HCT116 (cell line): ENCODE measurements at regions not wholly inside any gene's neighbourhood (a gene's known extent, or its start where the extent isn't known, plus 50 kb on each side); places are given as distances from the start of the nearest gene placed in this dataset.

Experiments used
- ATAC-seq: fragments of 200-7000 bp; cut with Tn5 transposase; 2 replicates; pipeline ENCODE4 v1.9.1; 2020; ENCODE audit warnings: mild to moderate bottlenecking, moderate library complexity
- BruUV-seq: library from RNA; stranded (reverse); fragments of 400-500 nt; replicated peaks from 2 replicates; lab custom pipeline; 2021; lab: Mats Ljungman, UMichigan
- CTCF ChIA-PET: fragments of 300-600 bp; sonication (Branson Sonifier 250); formaldehyde crosslinking; loops from one replicate; lab custom pipeline; 2021; ENCODE audit warnings: antibody characterized with exemption; lab: Charles Lee
- POLR2A ChIA-PET: fragments of 300-600, 350-600 bp; sonication (Branson Sonifier 250); formaldehyde crosslinking; loops from one replicate; lab custom pipeline; 2021; ENCODE audit warnings: antibody characterized with exemption; lab: Charles Lee
- RAD21 ChIA-PET, 2 experiments: fragments of 300-600 bp; sonication (Branson Sonifier 250); formaldehyde crosslinking; loops; one replicate each; lab custom pipeline; 2023; ENCODE audit warnings: low total read pairs in 2 of 2; ENCODE audit not compliant: uncharacterized antibody in 2 of 2, unreplicated experiment in 2 of 2, low non-redundant PET in 1 of 2; lab: Charles Lee
- DNase-seq: peaks from one replicate; pipeline ENCODE4 v3.0.0-alpha.2; 2010; ENCODE audit warnings: low read depth, low spot score
- H2AFZ ChIP-seq: fragments of 200-600 bp; shearing (Covaris generic), sonication (generic); 2 replicates; pipeline ENCODE4 v1.6.1; 2017; ENCODE audit warnings: low read depth, mixed run types, mixed read lengths, antibody characterized with exemption, low read length; ENCODE audit not compliant: poor library complexity, severe bottlenecking
- H3K27ac ChIP-seq: 2 replicates; pipeline ENCODE4 v1.5.1; 2012; ENCODE audit warnings: low read depth, low read length
- H3K27me3 ChIP-seq: fragments of 200-600 bp; sonication (generic); 2 replicates; pipeline ENCODE4 v1.6.1; 2016; ENCODE audit warnings: mixed run types, low read length, mixed read lengths; ENCODE audit not compliant: insufficient read depth
- H3K36me3 ChIP-seq, 2 experiments: fragments of 200-500 bp in 1 of 2; fragments of 200-600 bp in 1 of 2; sonication (Bioruptor generic) in 1 of 2; sonication (generic) in 1 of 2; 2 replicates each; pipeline versions ENCODE4 v1.5.1 to v1.6.1; 2014 to 2016; ENCODE audit warnings: low read length in 2 of 2, inconsistent platforms in 1 of 2, mixed read lengths in 1 of 2, mixed run types in 1 of 2; ENCODE audit not compliant: insufficient read depth in 2 of 2, control insufficient read depth in 1 of 2
- H3K4me1 ChIP-seq, 2 experiments: fragments of 200-600 bp in 1 of 2; sonication (generic) in 1 of 2; 2 replicates each; pipeline versions ENCODE4 v1.5.1 to v1.6.1; 2012 to 2017; ENCODE audit warnings: low read length in 2 of 2, inconsistent platforms in 1 of 2, mild to moderate bottlenecking in 1 of 2, mixed read lengths in 1 of 2, mixed run types in 1 of 2, moderate library complexity in 1 of 2; ENCODE audit not compliant: insufficient read depth in 2 of 2, control insufficient read depth in 1 of 2
- H3K4me2 ChIP-seq: fragments of 200-600 bp; sonication (generic); 2 replicates; pipeline ENCODE4 v1.6.1; 2017; ENCODE audit warnings: mixed run types, low read length, mixed read lengths
- H3K4me3 ChIP-seq, 2 experiments: fragments of 200-600 bp in 1 of 2; sonication (generic) in 1 of 2; replicated peaks in 1 of 2; 2 replicates each; pipeline ENCODE4 v1.5.1; 2011 to 2016; ENCODE audit warnings: low read length in 2 of 2, control low read depth in 1 of 2, low read depth in 1 of 2, mild to moderate bottlenecking in 1 of 2, mixed read lengths in 1 of 2, mixed run types in 1 of 2
- H3K79me2 ChIP-seq: fragments of 200-600 bp; sonication (generic); 2 replicates; pipeline ENCODE4 v1.6.1; 2017; ENCODE audit warnings: mild to moderate bottlenecking, mixed run types, low read length, moderate library complexity, mixed read lengths; ENCODE audit not compliant: insufficient read depth
- H3K9ac ChIP-seq: fragments of 200-600 bp; sonication (generic); 2 replicates; pipeline ENCODE4 v1.6.1; 2016; ENCODE audit warnings: low read length, mixed read lengths
- H3K9me2 ChIP-seq: fragments of 200-600 bp; sonication (generic), shearing (Covaris generic); 2 replicates; pipeline ENCODE4 v1.6.1; 2017; ENCODE audit warnings: mixed run types, mild to moderate bottlenecking, moderate library complexity; ENCODE audit not compliant: insufficient read depth
- H3K9me3 ChIP-seq, 2 experiments: fragments of 200-500 bp in 1 of 2; fragments of 200-600 bp in 1 of 2; sonication (Bioruptor generic) in 1 of 2; sonication (generic) in 1 of 2; 2 replicates each; pipeline ENCODE4 v1.6.1; 2014 to 2017; ENCODE audit warnings: low read length in 2 of 2, mixed read lengths in 2 of 2, inconsistent platforms in 1 of 2, low read depth in 1 of 2, mild to moderate bottlenecking in 1 of 2, mixed run types in 1 of 2, moderate library complexity in 1 of 2; ENCODE audit not compliant: control insufficient read depth in 1 of 2, insufficient read depth in 1 of 2
- H4K20me1 ChIP-seq: fragments of 200-600 bp; sonication (generic), shearing (Covaris generic); 2 replicates; pipeline ENCODE4 v1.6.1; 2017; ENCODE audit warnings: mixed run types, mild to moderate bottlenecking, moderate library complexity; ENCODE audit not compliant: insufficient read depth
- CBX3 ChIP-seq: IDR thresholded peaks from 2 replicates; pipeline ENCODE4 v1.6.1; 2012; ENCODE audit warnings: low read depth
- CEBPB ChIP-seq: IDR thresholded peaks from 2 replicates; pipeline ENCODE4 v1.6.1; 2012; ENCODE audit warnings: low read depth
- EGR1 ChIP-seq: IDR thresholded peaks from 2 replicates; pipeline ENCODE4 v1.6.1; 2012; ENCODE audit warnings: low read depth
- EZH2 ChIP-seq: fragments of 200-600 bp; sonication (generic); IDR thresholded peaks from 2 replicates; pipeline ENCODE4 v1.6.1; 2017; ENCODE audit warnings: antibody characterized with exemption, mixed run types
- EZH2phosphoT487 ChIP-seq: fragments of 200-600 bp; IDR thresholded peaks from 2 replicates; pipeline ENCODE4 v1.6.1; 2018; ENCODE audit warnings: antibody characterized with exemption, borderline replicate concordance
- FOSL1 ChIP-seq: IDR thresholded peaks from 2 replicates; pipeline ENCODE4 v1.6.1; 2012; ENCODE audit warnings: low read depth
- JUND ChIP-seq: IDR thresholded peaks from 2 replicates; pipeline ENCODE4 v1.6.1; 2012
- POLR2A ChIP-seq: IDR thresholded peaks from 2 replicates; pipeline ENCODE4 v1.7.0; 2011; ENCODE audit warnings: borderline replicate concordance; ENCODE audit not compliant: insufficient read depth, insufficient read length; ENCODE audit errors: extremely low read depth
- POLR2AphosphoS5 ChIP-seq: IDR thresholded peaks from 2 replicates; pipeline ENCODE4 v1.6.1; 2011; ENCODE audit warnings: mild to moderate bottlenecking, low read depth, low read length, moderate library complexity
- RAD21 ChIP-seq: IDR thresholded peaks from 2 replicates; pipeline ENCODE4 v1.6.1; 2012; ENCODE audit warnings: low read depth, mild to moderate bottlenecking
- SIN3A ChIP-seq: IDR thresholded peaks from 2 replicates; pipeline ENCODE4 v1.6.1; 2012; ENCODE audit warnings: low read depth
- SP1 ChIP-seq: IDR thresholded peaks from 2 replicates; pipeline ENCODE4 v1.6.1; 2012; ENCODE audit warnings: low read depth
- SRF ChIP-seq: IDR thresholded peaks from 2 replicates; pipeline ENCODE4 v1.6.1; 2012; ENCODE audit warnings: low read depth
- TCF7L2 ChIP-seq: IDR thresholded peaks from 2 replicates; pipeline ENCODE4 v1.7.0; 2011; ENCODE audit warnings: borderline replicate concordance, inconsistent platforms; ENCODE audit not compliant: insufficient read depth, insufficient read length; ENCODE audit errors: extremely low read depth
- ZFX ChIP-seq: fragments of 450-650 bp; IDR thresholded peaks from 2 replicates; pipeline ENCODE4 v1.6.1; 2017
- ZNF274 ChIP-seq: fragments of 200-500 bp; sonication (Bioruptor generic); IDR thresholded peaks from 2 replicates; pipeline ENCODE4 v1.6.1; 2014; ENCODE audit warnings: mild to moderate bottlenecking, low read depth, low read length, inconsistent platforms
- intact Hi-C: fragments of 100-400 bp; cut with micrococcal nuclease; formaldehyde crosslinking; loops from 2 replicates; pipeline ENCODE4 v1.10.0; 2022
- TF ChIP-seq, protein P1 (sequence below): IDR thresholded peaks from 2 replicates; pipeline ENCODE4 v1.6.1; 2011; ENCODE audit warnings: mild to moderate bottlenecking, low read length, moderate library complexity; ENCODE audit not compliant: insufficient replicate concordance; ENCODE audit errors: extremely low read depth
- TF ChIP-seq, protein P2 (sequence below): IDR thresholded peaks from 2 replicates; pipeline ENCODE4 v1.6.1; 2012
- TF ChIP-seq, protein P3 (sequence below): IDR thresholded peaks from 2 replicates; pipeline ENCODE4 v1.6.1; 2012
- TF ChIP-seq, protein P4 (sequence below), 3 experiments: fragments of 200-600 bp in 1 of 3; sonication (generic) in 1 of 3; IDR thresholded peaks in 2 of 3; conservative IDR thresholded peaks in 1 of 3; 2 replicates each; pipeline ENCODE4 v1.5.1; 2012 to 2017; ENCODE audit warnings: low read depth in 2 of 3, low read length in 2 of 3, antibody characterized with exemption in 1 of 3, borderline replicate concordance in 1 of 3, control low read depth in 1 of 3, mild to moderate bottlenecking in 1 of 3, mixed read lengths in 1 of 3, mixed run types in 1 of 3, moderate library complexity in 1 of 3; ENCODE audit not compliant: insufficient read depth in 1 of 3

- Histone ChIP-seq H3K27me3 (peaks cover 18% of the 10 kb centered on the region; the same call in 1 of the 2 replicates), H3K4me2 (no peak overlapping the region), H3K36me3 (no peaks in the 10 kb centered on the region), H4K20me1 (no peaks in the 10 kb centered on the region), H3K79me2 (no peaks in the 10 kb centered on the region), H3K9me2 (no peaks in the 10 kb centered on the region), H3K4me1 (no peaks in the 10 kb centered on the region), H3K9me3 (no peaks in the 10 kb centered on the region), H3K9ac (no peak overlapping the region), H2AFZ (no peak overlapping the region), H3K4me3 (no peak overlapping the region), H3K27ac (no peak overlapping the region)
- RAD21 ChIA-PET: no interaction called here
- POLR2A ChIA-PET: no interaction called here
- no TSS peak for BruUV-seq
- CTCF ChIA-PET: no interaction called here
- ATAC-seq (no peak), DNase-seq (no peak)
- intact Hi-C loops: no loop called here
- TF ChIP-seq RAD21 (no peak), CEBPB (no peak), EZH2phosphoT487 (no peak), SP1 (no peak), POLR2A (no peak), EGR1 (no peak), ZNF274 (no peak), SRF (no peak), JUND (no peak), SIN3A (no peak), POLR2AphosphoS5 (no peak), EZH2 (no peak), TCF7L2 (no peak), ZFX (no peak), FOSL1 (no peak), CBX3 (no peak)
- TF ChIP-seq, protein P1, sequence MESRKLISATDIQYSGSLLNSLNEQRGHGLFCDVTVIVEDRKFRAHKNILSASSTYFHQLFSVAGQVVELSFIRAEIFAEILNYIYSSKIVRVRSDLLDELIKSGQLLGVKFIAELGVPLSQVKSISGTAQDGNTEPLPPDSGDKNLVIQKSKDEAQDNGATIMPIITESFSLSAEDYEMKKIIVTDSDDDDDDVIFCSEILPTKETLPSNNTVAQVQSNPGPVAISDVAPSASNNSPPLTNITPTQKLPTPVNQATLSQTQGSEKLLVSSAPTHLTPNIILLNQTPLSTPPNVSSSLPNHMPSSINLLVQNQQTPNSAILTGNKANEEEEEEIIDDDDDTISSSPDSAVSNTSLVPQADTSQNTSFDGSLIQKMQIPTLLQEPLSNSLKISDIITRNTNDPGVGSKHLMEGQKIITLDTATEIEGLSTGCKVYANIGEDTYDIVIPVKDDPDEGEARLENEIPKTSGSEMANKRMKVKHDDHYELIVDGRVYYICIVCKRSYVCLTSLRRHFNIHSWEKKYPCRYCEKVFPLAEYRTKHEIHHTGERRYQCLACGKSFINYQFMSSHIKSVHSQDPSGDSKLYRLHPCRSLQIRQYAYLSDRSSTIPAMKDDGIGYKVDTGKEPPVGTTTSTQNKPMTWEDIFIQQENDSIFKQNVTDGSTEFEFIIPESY: no peak
- TF ChIP-seq, protein P2, sequence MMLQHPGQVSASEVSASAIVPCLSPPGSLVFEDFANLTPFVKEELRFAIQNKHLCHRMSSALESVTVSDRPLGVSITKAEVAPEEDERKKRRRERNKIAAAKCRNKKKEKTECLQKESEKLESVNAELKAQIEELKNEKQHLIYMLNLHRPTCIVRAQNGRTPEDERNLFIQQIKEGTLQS: no peak
- TF ChIP-seq, protein P3, sequence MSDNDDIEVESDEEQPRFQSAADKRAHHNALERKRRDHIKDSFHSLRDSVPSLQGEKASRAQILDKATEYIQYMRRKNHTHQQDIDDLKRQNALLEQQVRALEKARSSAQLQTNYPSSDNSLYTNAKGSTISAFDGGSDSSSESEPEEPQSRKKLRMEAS: no peak
- TF ChIP-seq, protein P4, sequence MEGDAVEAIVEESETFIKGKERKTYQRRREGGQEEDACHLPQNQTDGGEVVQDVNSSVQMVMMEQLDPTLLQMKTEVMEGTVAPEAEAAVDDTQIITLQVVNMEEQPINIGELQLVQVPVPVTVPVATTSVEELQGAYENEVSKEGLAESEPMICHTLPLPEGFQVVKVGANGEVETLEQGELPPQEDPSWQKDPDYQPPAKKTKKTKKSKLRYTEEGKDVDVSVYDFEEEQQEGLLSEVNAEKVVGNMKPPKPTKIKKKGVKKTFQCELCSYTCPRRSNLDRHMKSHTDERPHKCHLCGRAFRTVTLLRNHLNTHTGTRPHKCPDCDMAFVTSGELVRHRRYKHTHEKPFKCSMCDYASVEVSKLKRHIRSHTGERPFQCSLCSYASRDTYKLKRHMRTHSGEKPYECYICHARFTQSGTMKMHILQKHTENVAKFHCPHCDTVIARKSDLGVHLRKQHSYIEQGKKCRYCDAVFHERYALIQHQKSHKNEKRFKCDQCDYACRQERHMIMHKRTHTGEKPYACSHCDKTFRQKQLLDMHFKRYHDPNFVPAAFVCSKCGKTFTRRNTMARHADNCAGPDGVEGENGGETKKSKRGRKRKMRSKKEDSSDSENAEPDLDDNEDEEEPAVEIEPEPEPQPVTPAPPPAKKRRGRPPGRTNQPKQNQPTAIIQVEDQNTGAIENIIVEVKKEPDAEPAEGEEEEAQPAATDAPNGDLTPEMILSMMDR (IDR thresholded peaks at IDR 0.05 in 2 of 3, conservative IDR thresholded peaks at IDR 0.05 in 1 of 3; ENCODE audit: borderline replicate concordance in 1 of 3, insufficient read depth in 1 of 3, low read depth in 2 of 3, low read length in 2 of 3): no peak
These were observed 171.4 kb downstream of the IRX5 start for GRCh38 chr16:55102077-55102476.
